ENCODE measurements at regions not wholly inside any gene's neighbourhood (a gene's known extent, or its start where the extent isn't known, plus 50 kb on each side); places are given as distances from the start of the nearest gene placed in this dataset.

DNA sequence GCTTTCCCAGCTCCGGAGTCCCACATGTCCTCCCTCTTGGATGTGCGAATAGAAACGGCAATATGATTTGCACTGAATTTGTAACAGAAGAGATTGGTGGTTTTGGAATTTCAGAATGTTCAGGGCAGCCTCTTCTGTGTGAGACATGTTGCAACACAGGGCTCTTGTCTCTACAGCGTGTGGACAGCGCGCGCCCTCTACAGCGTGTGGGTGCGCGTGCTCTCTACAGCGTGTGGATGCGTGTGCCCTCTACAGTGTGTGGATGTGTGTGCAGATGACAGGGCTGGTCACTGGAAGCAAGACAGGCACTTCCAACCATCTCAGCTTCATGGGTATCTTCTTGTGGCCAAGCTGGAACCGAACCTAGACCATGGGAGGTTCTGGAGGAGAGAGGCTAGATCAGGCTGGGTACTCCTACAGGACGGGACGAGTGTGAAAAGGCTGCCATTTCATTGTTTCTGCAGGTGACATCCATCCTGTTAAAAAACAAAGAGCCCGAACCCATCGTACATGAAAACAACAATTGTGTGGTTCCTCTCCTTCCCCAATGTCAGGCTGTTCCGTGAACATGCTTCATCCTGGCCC is 78.4 kb downstream of the TEX29 start:
- TF ChIP-seq, protein P1, sequence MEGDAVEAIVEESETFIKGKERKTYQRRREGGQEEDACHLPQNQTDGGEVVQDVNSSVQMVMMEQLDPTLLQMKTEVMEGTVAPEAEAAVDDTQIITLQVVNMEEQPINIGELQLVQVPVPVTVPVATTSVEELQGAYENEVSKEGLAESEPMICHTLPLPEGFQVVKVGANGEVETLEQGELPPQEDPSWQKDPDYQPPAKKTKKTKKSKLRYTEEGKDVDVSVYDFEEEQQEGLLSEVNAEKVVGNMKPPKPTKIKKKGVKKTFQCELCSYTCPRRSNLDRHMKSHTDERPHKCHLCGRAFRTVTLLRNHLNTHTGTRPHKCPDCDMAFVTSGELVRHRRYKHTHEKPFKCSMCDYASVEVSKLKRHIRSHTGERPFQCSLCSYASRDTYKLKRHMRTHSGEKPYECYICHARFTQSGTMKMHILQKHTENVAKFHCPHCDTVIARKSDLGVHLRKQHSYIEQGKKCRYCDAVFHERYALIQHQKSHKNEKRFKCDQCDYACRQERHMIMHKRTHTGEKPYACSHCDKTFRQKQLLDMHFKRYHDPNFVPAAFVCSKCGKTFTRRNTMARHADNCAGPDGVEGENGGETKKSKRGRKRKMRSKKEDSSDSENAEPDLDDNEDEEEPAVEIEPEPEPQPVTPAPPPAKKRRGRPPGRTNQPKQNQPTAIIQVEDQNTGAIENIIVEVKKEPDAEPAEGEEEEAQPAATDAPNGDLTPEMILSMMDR (optimal IDR thresholded peaks at IDR 0.05 in 1 of 3, IDR thresholded peaks at IDR 0.05 in 1 of 3, conservative IDR thresholded peaks at IDR 0.05 in 1 of 3; ENCODE audit: extremely low read depth in 1 of 3, insufficient read depth in 2 of 3, low read length in 3 of 3): no peak
- TF ChIP-seq EZH2 (IDR thresholded peaks at IDR 0.05; ENCODE audit: low read length): no peak

Data from keratinocyte (primary cell).